NT2/D1 (cell line): ENCODE measurements at regions not wholly inside any gene's neighbourhood (a gene's known extent, or its start where the extent isn't known, plus 50 kb on each side); places are given as distances from the start of the nearest gene placed in this dataset.

Experiments used
- YY1 ChIP-seq: IDR thresholded peaks from 2 replicates; pipeline ENCODE4 v1.6.1; 2011; ENCODE audit not compliant: insufficient read length, insufficient read depth
- ZNF274 ChIP-seq: IDR thresholded peaks from 2 replicates; pipeline ENCODE4 v1.6.1; 2011; ENCODE audit warnings: mild to moderate bottlenecking, low read depth, low read length

- TF ChIP-seq ZNF274 (no peak), YY1 (no peak)
Observed at GRCh38 chr12:61308220-61308619, 952.0 kb upstream of the USP15 start.
